ENCODE measurements at regions not wholly inside any gene's neighbourhood (a gene's known extent, or its start where the extent isn't known, plus 50 kb on each side); places are given as distances from the start of the nearest gene placed in this dataset.

- Histone ChIP-seq H3K27ac (ENCODE audit: insufficient read depth, low read length) (no peak overlapping the region), H4K20me1 (ENCODE audit: control insufficient read depth, extremely low read depth, insufficient read depth, low read length) (no peaks in the 10 kb centered on the region), H3K79me2 (ENCODE audit: control insufficient read depth, insufficient read depth, low read length) (no peaks in the 10 kb centered on the region), H3K4me3 (replicated peaks in 1 of 4; ENCODE audit: control extremely low read depth in 1 of 4, insufficient read depth in 1 of 4, low read depth in 3 of 4, low read length in 4 of 4) (no peak overlapping the region), H3K4me1 (ENCODE audit: control insufficient read depth, extremely low read depth, insufficient read depth, low read length) (no peaks in the 10 kb centered on the region), H3K9ac (ENCODE audit: insufficient read depth, low read length) (no peak overlapping the region), H3K4me2 (ENCODE audit: extremely low read depth, insufficient read depth, low read length) (no peak overlapping the region), H3K9me3 (ENCODE audit: control insufficient read depth, insufficient read depth, low read depth, low read length) (no peaks in the 10 kb centered on the region), H3K27me3 (ENCODE audit: control insufficient read depth, insufficient read depth, low read length) (no peaks in the 10 kb centered on the region), H2AFZ (ENCODE audit: low read length) (no peak overlapping the region), H3K36me3 (ENCODE audit: control insufficient read depth, insufficient read depth, low read length) (no peaks in the 10 kb centered on the region)
- no peak for DNase-seq (ENCODE audit: low read depth in 2 of 2)
- TF ChIP-seq EZH2 (IDR thresholded peaks at IDR 0.05; ENCODE audit: low read length, missing control alignments): no peak
- TF ChIP-seq, protein P1, sequence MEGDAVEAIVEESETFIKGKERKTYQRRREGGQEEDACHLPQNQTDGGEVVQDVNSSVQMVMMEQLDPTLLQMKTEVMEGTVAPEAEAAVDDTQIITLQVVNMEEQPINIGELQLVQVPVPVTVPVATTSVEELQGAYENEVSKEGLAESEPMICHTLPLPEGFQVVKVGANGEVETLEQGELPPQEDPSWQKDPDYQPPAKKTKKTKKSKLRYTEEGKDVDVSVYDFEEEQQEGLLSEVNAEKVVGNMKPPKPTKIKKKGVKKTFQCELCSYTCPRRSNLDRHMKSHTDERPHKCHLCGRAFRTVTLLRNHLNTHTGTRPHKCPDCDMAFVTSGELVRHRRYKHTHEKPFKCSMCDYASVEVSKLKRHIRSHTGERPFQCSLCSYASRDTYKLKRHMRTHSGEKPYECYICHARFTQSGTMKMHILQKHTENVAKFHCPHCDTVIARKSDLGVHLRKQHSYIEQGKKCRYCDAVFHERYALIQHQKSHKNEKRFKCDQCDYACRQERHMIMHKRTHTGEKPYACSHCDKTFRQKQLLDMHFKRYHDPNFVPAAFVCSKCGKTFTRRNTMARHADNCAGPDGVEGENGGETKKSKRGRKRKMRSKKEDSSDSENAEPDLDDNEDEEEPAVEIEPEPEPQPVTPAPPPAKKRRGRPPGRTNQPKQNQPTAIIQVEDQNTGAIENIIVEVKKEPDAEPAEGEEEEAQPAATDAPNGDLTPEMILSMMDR (conservative IDR thresholded peaks at IDR 0.05 in 1 of 2, IDR thresholded peaks at IDR 0.05 in 1 of 2; ENCODE audit: low read depth in 1 of 2, low read length in 2 of 2): no peak
Measured at GRCh38 chr3:67733269-67733950, 79.0 kb upstream of the SUCLG2 start.

- Histone ChIP-seq H2AFZ (ENCODE audit: low read length) (no peak overlapping the region), H3K9me3 (ENCODE audit: control insufficient read depth, insufficient read depth, low read depth, low read length) (no peaks in the 10 kb centered on the region), H3K79me2 (ENCODE audit: control insufficient read depth, insufficient read depth, low read length) (no peaks in the 10 kb centered on the region), H3K27ac (ENCODE audit: insufficient read depth, low read length) (no peak overlapping the region), H3K4me3 (replicated peaks in 1 of 4; ENCODE audit: control extremely low read depth in 1 of 4, insufficient read depth in 1 of 4, low read depth in 3 of 4, low read length in 4 of 4) (no peak overlapping the region), H3K9ac (ENCODE audit: insufficient read depth, low read length) (no peak overlapping the region), H4K20me1 (ENCODE audit: control insufficient read depth, extremely low read depth, insufficient read depth, low read length) (no peaks in the 10 kb centered on the region), H3K4me1 (ENCODE audit: control insufficient read depth, extremely low read depth, insufficient read depth, low read length) (no peaks in the 10 kb centered on the region), H3K4me2 (ENCODE audit: extremely low read depth, insufficient read depth, low read length) (no peak overlapping the region), H3K27me3 (ENCODE audit: control insufficient read depth, insufficient read depth, low read length) (no peaks in the 10 kb centered on the region), H3K36me3 (ENCODE audit: control insufficient read depth, insufficient read depth, low read length) (no peaks in the 10 kb centered on the region)
- TF ChIP-seq EZH2 (IDR thresholded peaks at IDR 0.05; ENCODE audit: low read length, missing control alignments): no peak
- TF ChIP-seq, protein P1 (conservative IDR thresholded peaks at IDR 0.05 in 1 of 2, IDR thresholded peaks at IDR 0.05 in 1 of 2; ENCODE audit: low read depth in 1 of 2, low read length in 2 of 2): no peak
- no peak for DNase-seq (ENCODE audit: low read depth in 2 of 2)
Measured at GRCh38 chr3:67724434-67724833, 70.0 kb upstream of the SUCLG2 start.

- DNase-seq (ENCODE audit: low read depth in 2 of 2): no peak
- Histone ChIP-seq H3K79me2 (ENCODE audit: control insufficient read depth, insufficient read depth, low read length) (no peaks in the 10 kb centered on the region), H3K9ac (ENCODE audit: insufficient read depth, low read length) (no peak overlapping the region), H3K27me3 (ENCODE audit: control insufficient read depth, insufficient read depth, low read length) (no peaks in the 10 kb centered on the region), H2AFZ (ENCODE audit: low read length) (no peak overlapping the region), H3K36me3 (ENCODE audit: control insufficient read depth, insufficient read depth, low read length) (no peaks in the 10 kb centered on the region), H3K9me3 (ENCODE audit: control insufficient read depth, insufficient read depth, low read depth, low read length) (no peaks in the 10 kb centered on the region), H3K4me2 (ENCODE audit: extremely low read depth, insufficient read depth, low read length) (no peak overlapping the region), H4K20me1 (ENCODE audit: control insufficient read depth, extremely low read depth, insufficient read depth, low read length) (no peaks in the 10 kb centered on the region), H3K4me3 (replicated peaks in 1 of 4; ENCODE audit: control extremely low read depth in 1 of 4, insufficient read depth in 1 of 4, low read depth in 3 of 4, low read length in 4 of 4) (no peak overlapping the region), H3K4me1 (ENCODE audit: control insufficient read depth, extremely low read depth, insufficient read depth, low read length) (no peaks in the 10 kb centered on the region), H3K27ac (ENCODE audit: insufficient read depth, low read length) (no peak overlapping the region)
- TF ChIP-seq, protein P1 (conservative IDR thresholded peaks at IDR 0.05 in 1 of 2, IDR thresholded peaks at IDR 0.05 in 1 of 2; ENCODE audit: low read depth in 1 of 2, low read length in 2 of 2): no peak
- no peak for TF ChIP-seq EZH2 (IDR thresholded peaks at IDR 0.05; ENCODE audit: low read length, missing control alignments)
Measured at GRCh38 chr3:67723863-67724262, 69.5 kb upstream of the SUCLG2 start.
